H9 (cell line): ENCODE measurements at regions not wholly inside any gene's neighbourhood (a gene's known extent, or its start where the extent isn't known, plus 50 kb on each side); places are given as distances from the start of the nearest gene placed in this dataset.

Experiments
- DNase-seq: peaks from one replicate; pipeline ENCODE4 v3.0.0-alpha.2; 2017
- H2AFZ ChIP-seq: one replicate; pipeline ENCODE4 v1.6.1; 2013; ENCODE audit warnings: mild to moderate bottlenecking, low read length, control low read depth, moderate library complexity
- H2AK5ac ChIP-seq: 2 replicates; pipeline ENCODE4 v1.6.1; 2013; ENCODE audit warnings: low read length, control low read depth, mixed read lengths; ENCODE audit not compliant: insufficient read length
- H2BK120ac ChIP-seq: one replicate; pipeline ENCODE4 v1.6.1; 2013; ENCODE audit warnings: low read depth, mild to moderate bottlenecking, low read length, control low read depth, inconsistent platforms; ENCODE audit not compliant: poor library complexity, severe bottlenecking
- H2BK12ac ChIP-seq: 2 replicates; pipeline ENCODE4 v1.6.1; 2013; ENCODE audit warnings: low read length, control low read depth, mixed read lengths, low read depth; ENCODE audit not compliant: insufficient read length
- H2BK15ac ChIP-seq: 2 replicates; pipeline ENCODE4 v1.6.1; 2013; ENCODE audit warnings: low read depth, low read length, control low read depth
- H2BK20ac ChIP-seq: one replicate; pipeline ENCODE4 v1.6.1; 2013; ENCODE audit warnings: low read depth, mild to moderate bottlenecking, low read length, control low read depth, inconsistent platforms; ENCODE audit not compliant: poor library complexity, severe bottlenecking
- H2BK5ac ChIP-seq: 2 replicates; pipeline ENCODE4 v1.6.1; 2013; ENCODE audit warnings: low read length, control low read depth, mixed read lengths; ENCODE audit not compliant: insufficient read length
- H3K14ac ChIP-seq: 2 replicates; pipeline ENCODE4 v1.6.1; 2013; ENCODE audit warnings: low read length, control low read depth; ENCODE audit not compliant: insufficient read depth
- H3K18ac ChIP-seq: 2 replicates; pipeline ENCODE4 v1.6.1; 2013; ENCODE audit warnings: low read depth, mild to moderate bottlenecking, mixed read lengths, low read length, control low read depth; ENCODE audit not compliant: insufficient read length
- H3K23ac ChIP-seq: 2 replicates; pipeline ENCODE4 v1.6.1; 2013; ENCODE audit warnings: low read length, control low read depth, mixed read lengths, low read depth; ENCODE audit not compliant: insufficient read length
- H3K23me2 ChIP-seq: 2 replicates; pipeline ENCODE4 v1.6.1; 2013; ENCODE audit warnings: low read depth, mild to moderate bottlenecking, mixed read lengths, low read length, control low read depth; ENCODE audit not compliant: insufficient read length, poor library complexity, severe bottlenecking
- H3K27ac ChIP-seq: 2 replicates; pipeline ENCODE4 v1.5.1; 2013; ENCODE audit warnings: low read length, control low read depth, mixed read lengths, low read depth; ENCODE audit not compliant: insufficient read length
- H3K27me3 ChIP-seq: 2 replicates; pipeline ENCODE4 v1.6.1; 2013; ENCODE audit warnings: low read length, control low read depth, inconsistent platforms; ENCODE audit not compliant: insufficient read depth
- H3K4ac ChIP-seq: 2 replicates; pipeline ENCODE4 v1.6.1; 2013; ENCODE audit warnings: low read depth, mild to moderate bottlenecking, control low read depth, inconsistent platforms, low read length, moderate library complexity
- H3K4me1 ChIP-seq: 2 replicates; pipeline ENCODE4 v1.6.1; 2013; ENCODE audit warnings: low read length, control low read depth, inconsistent platforms; ENCODE audit not compliant: insufficient read depth
- H3K4me2 ChIP-seq: 2 replicates; pipeline ENCODE4 v1.6.1; 2013; ENCODE audit warnings: low read length, control low read depth, mixed read lengths; ENCODE audit not compliant: insufficient read length, insufficient read depth
- H3K56ac ChIP-seq: 2 replicates; pipeline ENCODE4 v1.6.1; 2013; ENCODE audit warnings: low read depth, mild to moderate bottlenecking, mixed read lengths, low read length, control low read depth; ENCODE audit not compliant: insufficient read length
- H3K79me1 ChIP-seq: 2 replicates; pipeline ENCODE4 v1.6.1; 2013; ENCODE audit warnings: low read depth, mild to moderate bottlenecking, moderate library complexity, low read length, control low read depth, inconsistent platforms; ENCODE audit not compliant: insufficient read depth, poor library complexity, severe bottlenecking
- H3K79me2 ChIP-seq: 2 replicates; pipeline ENCODE4 v1.6.1; 2013; ENCODE audit warnings: low read length, control low read depth, inconsistent platforms; ENCODE audit not compliant: insufficient read depth
- H3K9ac ChIP-seq: 2 replicates; pipeline ENCODE4 v1.6.1; 2013; ENCODE audit warnings: low read length, control low read depth, mixed read lengths; ENCODE audit not compliant: insufficient read length; ENCODE audit errors: extremely low read depth
- H3K9me3 ChIP-seq: one replicate; pipeline ENCODE4 v1.6.1; 2013; ENCODE audit warnings: low read depth, low read length, inconsistent platforms; ENCODE audit not compliant: control insufficient read depth
- H3T11ph ChIP-seq: one replicate; pipeline ENCODE4 v1.6.1; 2013; ENCODE audit warnings: mild to moderate bottlenecking, low read length, control low read depth, inconsistent platforms
- H4K20me1 ChIP-seq: one replicate; pipeline ENCODE4 v1.6.1; 2013; ENCODE audit not compliant: control insufficient read depth, insufficient read length, insufficient read depth
- H4K5ac ChIP-seq: 2 replicates; pipeline ENCODE4 v1.6.1; 2013; ENCODE audit warnings: low read depth, mild to moderate bottlenecking, mixed read lengths, low read length, control low read depth; ENCODE audit not compliant: insufficient read length
- H4K8ac ChIP-seq: replicated peaks from 2 replicates; pipeline ENCODE4 v1.6.1; 2013; ENCODE audit warnings: low read length, control low read depth, mixed read lengths, low read depth; ENCODE audit not compliant: insufficient read length
- H4K91ac ChIP-seq: 2 replicates; pipeline ENCODE4 v1.6.1; 2013; ENCODE audit warnings: low read depth, mild to moderate bottlenecking, moderate library complexity, mixed read lengths, low read length, control low read depth; ENCODE audit not compliant: insufficient read length
- H3K27ac Mint-ChIP-seq, 3 experiments: 2 replicates in 2 of 3; 3 replicates in 1 of 3; pipeline ENCODE4 v1.8.0; 2020 to 2021; ENCODE audit warnings: mixed read lengths in 3 of 3, mild to moderate bottlenecking in 1 of 3, moderate library complexity in 1 of 3
- H3K27me3 Mint-ChIP-seq: 2 replicates; pipeline ENCODE4 v1.8.0; 2021; ENCODE audit warnings: low read depth, mild to moderate bottlenecking, moderate library complexity, mixed read lengths
- H3K36me3 Mint-ChIP-seq, 3 experiments: 2 replicates in 2 of 3; 3 replicates in 1 of 3; pipeline ENCODE4 v1.8.0; 2020 to 2021; ENCODE audit warnings: low read depth in 3 of 3, mixed read lengths in 3 of 3; ENCODE audit not compliant: insufficient read depth in 1 of 3
- H3K4me1 Mint-ChIP-seq, 2 experiments: 2 replicates each; pipeline ENCODE4 v1.8.0; 2020; ENCODE audit warnings: mixed read lengths in 2 of 2
- H3K4me3 Mint-ChIP-seq, 2 experiments: 2 replicates in 1 of 2; 3 replicates in 1 of 2; pipeline ENCODE4 v1.8.0; 2020 to 2021; ENCODE audit warnings: mild to moderate bottlenecking in 2 of 2, mixed read lengths in 2 of 2, moderate library complexity in 1 of 2
- H3K9me3 Mint-ChIP-seq, 2 experiments: 2 replicates in 1 of 2; 3 replicates in 1 of 2; pipeline ENCODE4 v1.8.0; 2020; ENCODE audit warnings: mild to moderate bottlenecking in 2 of 2, mixed read lengths in 2 of 2, moderate library complexity in 1 of 2
- CTCF ChIP-seq: fragments of 200-600 bp; sonication (generic); conservative IDR thresholded peaks from 3 replicates; pipeline ENCODE4 v1.8.0; 2021; ENCODE audit warnings: antibody characterized with exemption, mild to moderate bottlenecking
- WGBS: extraction: QIAGEN DNeasy Blood & Tissue Kit; methylation state at CpG from one replicate; pipeline ENCODE4 v1.1.7; 2013; ENCODE audit warnings: missing lambda C conversion rate, low lambda C conversion rate, mixed read lengths; ENCODE audit not compliant: insufficient read length; ENCODE audit errors: extremely low coverage; 5-methylcytosine and 5-hydroxymethylcytosine counted together

GRCh38 chr9:107068581-107068980, 205.6 kb downstream of the ZNF462 start:
- Histone ChIP-seq H3K18ac (no peak overlapping the region), H3K23me2 (no peaks in the 10 kb centered on the region), H3K9ac (no peak overlapping the region), H3K23ac (no peak overlapping the region), H2BK5ac (no peak overlapping the region), H3K56ac (no peak overlapping the region), H2BK20ac (no peak overlapping the region), H2BK15ac (no peak overlapping the region), H3K79me2 (no peaks in the 10 kb centered on the region), H3K4me2 (no peak overlapping the region), H3K27ac (no peak overlapping the region), H3K4me1 (no peaks in the 10 kb centered on the region; the same call in 1 of the 2 replicates), H4K5ac (no peak overlapping the region), H3K14ac (no peak overlapping the region), H3K9me3 (no peaks in the 10 kb centered on the region), H2BK12ac (no peak overlapping the region), H2AFZ (no peak overlapping the region), H3K79me1 (no peaks in the 10 kb centered on the region), H3T11ph (no peak overlapping the region), H2BK120ac (no peak overlapping the region), H4K20me1 (no peaks in the 10 kb centered on the region), H2AK5ac (no peak overlapping the region), H4K8ac (no peak overlapping the region), H3K27me3 (no peaks in the 10 kb centered on the region), H4K91ac (no peak overlapping the region), H3K4ac (no peak overlapping the region)
- no peaks in the 10 kb centered on the region for H3K27me3 Mint-ChIP-seq
- no CpG with 5 or more reads among the region's 2 CpGs for WGBS
- no peaks in the 10 kb centered on the region; a peak in 1 of 5 replicates for H3K9me3 Mint-ChIP-seq
- H3K27ac Mint-ChIP-seq, result peak overlapping the region in 1 of 3 experiments; percentile 53; a peak in 2 of 7 replicates
- H3K4me3 Mint-ChIP-seq, result no peak overlapping the region
- no peak for TF ChIP-seq CTCF
- H3K36me3 Mint-ChIP-seq, result no peaks in the 10 kb centered on the region
- H3K4me1 Mint-ChIP-seq, result peaks cover 3 to 4% of the 10 kb centered on the region in 2 experiments
- DNase-seq, result no peak
